Limb (tissue), 2 donors: ENCODE measurements at regions not wholly inside any gene's neighbourhood (a gene's known extent, or its start where the extent isn't known, plus 50 kb on each side); places are given as distances from the start of the nearest gene placed in this dataset.

ENCODE experiments used
- DNase-seq, 2 donors: peaks; one replicate each; pipeline ENCODE4 v3.0.0-alpha.2; 2016; ENCODE audit errors: extremely low spot score in 2 of 2

DNA sequence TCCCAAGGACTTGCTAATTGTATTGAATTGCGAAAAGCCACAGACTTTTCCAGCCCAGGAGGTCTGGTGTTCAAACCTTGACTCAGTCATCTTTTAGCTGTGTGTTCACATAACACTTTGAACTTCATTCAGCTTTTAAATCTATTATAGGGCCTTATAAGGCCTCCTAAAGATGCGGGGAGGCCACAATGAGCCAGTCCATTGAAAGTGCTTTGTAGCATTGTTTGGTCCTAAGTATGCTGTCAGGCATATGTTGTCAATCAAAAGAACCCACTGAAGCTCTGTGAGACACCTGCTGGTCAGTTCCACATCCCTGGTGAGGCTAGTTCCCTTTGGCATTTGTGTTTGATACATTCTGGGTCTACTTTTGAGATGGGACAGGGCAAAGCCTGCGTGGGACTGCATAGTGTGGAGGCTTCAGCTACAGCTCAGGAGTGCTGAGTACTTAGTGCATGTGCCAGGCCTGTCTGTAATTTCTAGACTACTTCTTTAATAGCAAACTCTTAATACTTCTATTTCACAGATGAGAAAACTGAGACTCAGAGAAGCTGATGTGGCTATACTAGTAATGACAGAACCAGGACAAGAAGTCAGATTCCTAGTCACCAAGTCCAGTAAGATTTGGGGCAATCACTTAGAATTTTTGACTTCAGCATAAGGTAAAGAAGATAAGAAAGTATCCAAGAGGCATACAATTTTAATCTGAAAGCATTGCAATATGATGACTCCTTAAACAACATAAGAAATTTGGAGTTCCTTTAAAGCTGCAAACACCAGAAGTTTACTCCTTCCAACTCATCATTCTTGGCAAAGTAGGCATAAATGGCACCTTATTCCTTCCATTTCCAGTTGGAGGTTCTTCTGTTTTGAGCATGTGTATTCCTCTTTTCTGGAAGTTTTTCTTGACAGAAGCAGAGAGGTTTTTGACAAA is 213.0 kb downstream of the PDCD6IP start:
- DNase-seq = no peak

DNA sequence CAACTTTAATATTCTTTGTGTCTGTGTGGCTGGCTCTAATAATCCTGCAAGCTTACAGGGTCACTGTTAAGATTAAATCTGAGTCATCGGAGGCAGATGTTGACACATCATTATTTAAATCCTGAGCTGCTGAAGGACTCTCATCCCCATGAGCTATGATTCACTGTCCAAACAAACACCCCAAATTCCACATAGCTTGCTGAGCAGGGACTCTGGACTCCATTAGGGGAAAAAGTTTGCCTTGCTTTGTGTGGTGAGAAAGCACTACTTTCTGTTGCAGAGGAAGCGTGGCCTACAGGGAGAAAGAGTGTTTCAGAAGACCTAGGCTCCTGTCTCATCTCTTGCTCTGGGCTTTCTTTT is 213.7 kb downstream of the PDCD6IP start:
- DNase-seq = no peak

DNA sequence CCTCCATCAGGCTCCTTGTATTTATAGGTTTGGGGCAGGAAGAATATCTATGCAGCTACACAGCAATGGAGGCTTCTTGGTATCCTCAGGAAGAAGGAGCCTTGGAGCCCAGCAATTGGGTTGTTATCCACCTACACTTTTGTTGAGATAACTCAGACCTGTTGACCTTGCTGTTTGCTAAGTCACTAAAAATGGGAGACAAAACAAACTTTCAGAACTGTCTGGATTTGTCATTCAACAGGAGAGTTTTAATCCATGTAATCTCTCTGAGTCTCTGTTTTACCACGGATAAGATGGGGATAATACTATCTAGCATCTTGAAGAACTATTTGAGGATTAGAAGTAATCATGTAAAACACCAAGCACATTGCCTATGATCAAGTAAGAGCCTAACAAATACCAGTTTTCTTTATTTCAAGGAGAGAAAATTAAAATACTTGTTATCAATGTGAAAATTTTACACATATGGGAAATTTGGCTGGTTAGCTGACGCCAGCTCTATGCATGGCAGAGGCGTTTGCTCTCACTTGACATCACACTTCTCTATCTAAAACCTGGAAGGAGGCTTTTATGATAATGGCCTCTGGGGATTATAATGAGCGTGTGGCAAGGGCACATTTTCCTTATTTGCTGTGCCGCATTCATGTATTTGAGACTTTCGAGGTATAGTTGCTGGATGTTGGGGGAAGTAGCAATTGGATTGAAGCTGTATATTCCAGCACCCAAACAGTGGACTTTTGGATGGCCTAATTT is 215.6 kb downstream of the PDCD6IP start:
- no peak for DNase-seq

DNA sequence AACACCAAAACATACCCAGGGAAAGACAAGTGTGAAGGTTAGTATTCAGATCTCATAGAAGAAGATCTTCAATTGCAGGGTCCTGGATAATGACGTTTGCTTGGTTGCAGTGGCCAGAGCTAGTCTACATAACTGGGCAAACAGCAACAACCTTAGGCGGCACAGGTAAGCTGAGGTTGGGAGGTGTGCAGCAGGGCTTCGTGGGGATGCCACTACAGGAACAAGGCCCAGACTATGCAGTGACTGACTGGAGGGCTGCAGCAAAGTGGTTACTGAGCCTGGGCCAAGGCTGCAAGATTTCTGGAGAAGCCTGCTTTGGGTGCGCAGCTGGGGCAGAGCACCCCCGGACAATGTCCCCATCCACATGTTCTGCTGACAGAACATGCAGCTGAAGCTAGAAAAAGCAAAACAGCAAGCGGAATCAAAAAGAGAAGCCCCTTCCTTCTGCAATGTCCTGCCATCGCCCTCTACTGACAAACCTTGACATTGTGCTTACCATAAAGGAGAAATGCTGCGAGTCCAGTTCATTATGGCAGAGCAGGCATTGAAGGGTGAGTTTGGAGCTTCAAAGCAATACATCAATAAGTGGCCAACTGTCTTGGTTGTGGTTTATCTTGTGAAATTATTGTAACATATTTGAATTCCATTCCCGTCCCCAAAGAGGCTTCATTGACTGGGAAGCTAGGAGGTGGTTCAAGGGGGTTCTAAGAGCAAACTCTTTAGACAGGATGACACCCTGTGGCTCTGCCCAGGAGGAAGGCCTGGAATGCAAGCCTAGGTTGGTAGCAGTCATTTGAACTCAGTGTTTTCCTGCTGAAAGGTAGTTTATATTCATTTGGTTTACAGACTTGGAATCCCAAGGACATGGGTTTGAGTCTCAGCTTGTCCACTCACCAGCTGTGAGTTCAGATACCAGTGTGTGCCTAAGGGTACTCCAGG is 217.0 kb downstream of the PDCD6IP start:
- DNase-seq = no peak

DNA sequence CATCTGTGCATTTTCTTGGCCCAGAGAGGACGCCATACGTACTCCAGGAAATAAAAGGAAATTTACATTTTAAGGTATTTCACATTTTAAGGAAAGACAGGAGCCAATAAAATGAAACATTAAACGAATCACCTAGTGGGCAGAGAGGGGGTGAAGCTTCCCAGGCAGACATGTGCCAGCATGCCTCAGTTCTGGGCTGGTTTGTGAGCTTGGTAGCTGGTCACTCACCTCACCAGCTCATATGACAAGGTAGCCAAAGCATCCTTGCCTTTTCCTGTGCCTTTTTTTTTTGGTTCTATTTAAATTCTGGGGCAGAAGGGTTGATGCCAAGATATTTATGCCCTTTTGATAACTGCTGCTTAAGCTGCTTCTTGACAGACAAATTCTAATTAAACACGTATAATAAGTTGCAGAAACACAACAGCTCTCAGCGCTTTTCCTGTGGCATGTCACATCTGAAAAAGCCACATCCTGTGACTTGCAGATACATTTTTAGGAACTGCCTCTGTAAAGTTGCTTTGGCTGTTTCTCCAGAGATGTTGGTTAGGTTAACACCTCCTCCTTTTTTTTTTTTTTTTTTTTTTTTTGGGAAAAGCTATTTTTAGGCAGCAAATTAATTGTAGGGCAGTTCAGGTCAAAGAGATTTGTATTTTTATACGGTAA is 218.6 kb downstream of the PDCD6IP start:
- DNase-seq = no peak

DNA sequence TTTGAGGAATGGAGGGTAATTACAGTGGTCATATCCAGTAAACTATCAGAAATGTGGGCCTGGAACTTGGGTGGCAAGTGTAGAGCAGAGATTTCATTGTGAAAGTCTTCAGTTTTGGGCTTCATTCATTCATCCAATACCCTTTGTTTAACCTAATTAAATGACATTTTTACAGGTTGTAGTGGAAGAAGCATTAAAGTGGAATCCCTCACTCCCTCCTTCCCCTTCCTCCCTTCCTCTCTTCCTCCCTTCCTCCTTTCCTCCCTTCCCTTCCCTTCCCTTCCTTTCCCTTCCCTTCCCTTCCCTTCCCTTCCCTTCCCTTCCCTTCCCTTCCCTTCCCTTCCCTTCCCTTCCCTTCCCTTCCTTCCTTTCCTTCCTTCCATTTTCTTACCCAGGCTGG is 219.3 kb downstream of the PDCD6IP start:
- DNase-seq = no peak

DNA sequence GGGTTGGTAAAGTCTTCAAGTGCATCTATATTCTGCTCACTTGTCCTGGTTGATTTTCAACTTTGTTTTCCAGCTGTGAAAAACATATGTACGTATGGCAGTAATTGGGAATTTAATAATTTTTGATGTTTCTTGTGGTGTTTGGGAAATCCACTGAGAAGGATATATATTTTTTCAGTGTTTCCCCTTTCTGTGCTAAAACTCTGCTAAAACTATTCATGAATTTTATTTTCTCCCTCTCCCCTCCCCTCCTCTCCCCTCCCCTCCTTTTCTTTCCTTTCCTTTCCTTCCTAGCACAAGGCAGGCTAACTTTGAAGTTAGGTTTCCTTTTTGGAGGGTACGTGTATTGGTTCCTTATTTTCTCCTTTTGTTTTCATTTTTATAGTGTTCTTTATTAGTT is 220.7 kb downstream of the PDCD6IP start:
- no peak for DNase-seq

DNA sequence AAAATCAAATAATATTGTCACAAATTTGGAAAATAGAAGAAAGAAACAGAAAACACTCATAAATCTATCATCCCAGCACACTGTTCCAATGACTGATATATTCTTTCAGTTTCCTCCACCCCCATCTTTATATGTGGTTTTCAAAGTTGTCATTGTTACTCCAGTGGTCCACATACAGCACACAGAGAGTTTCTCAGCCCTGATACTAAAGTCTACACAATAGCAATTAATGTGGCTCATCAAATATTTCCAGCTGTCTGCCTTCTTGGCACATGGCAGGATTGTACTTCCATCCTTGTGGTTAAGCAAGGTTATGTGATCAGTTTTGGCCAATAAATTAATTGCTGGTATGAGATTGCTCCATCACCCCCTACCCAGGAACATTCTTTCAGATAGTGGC is 221.7 kb downstream of the PDCD6IP start:
- DNase-seq = no peak

DNA sequence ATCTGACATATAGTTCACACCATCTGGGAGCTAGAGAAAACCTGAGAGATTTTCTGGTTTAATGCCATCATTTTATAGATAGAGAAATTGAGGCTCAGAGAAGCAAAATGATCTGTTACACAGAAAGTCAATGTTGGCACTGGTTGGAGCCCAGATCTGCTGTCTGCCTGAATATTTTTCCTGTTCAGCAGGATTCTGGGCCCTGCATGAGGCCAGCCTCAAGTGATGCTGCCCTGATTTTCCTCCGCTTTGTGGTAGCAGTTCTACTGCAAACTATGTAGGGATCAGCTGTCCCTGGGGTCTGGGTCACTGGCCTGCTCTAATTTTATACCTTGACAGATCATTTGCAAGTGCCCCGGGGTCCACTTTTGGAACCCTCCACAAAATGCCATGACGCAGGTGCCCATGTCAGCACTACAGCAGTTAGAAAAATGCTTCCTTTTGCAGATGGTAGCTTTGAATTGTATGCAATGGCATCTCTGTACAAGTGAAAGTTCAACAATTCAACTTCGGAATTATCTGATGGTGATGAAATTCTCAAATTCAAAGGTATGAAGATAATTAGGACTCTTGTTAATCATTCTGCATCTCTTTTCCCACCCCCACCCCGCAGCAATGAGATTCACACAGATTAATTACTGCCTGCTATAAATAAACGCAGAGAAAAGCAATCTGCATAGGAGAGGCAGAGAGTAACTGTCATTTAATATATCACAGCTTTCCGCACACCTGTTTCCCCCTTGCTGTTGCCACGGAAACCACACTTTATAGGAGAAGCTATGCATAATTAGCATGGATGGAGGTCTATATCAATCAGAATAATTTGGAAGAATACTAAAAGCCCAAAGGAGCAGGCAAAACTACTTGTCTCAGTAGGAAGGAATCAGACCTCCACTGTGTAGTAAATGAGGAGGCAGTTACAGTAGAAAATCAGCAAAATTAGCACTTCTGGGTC is 222.6 kb downstream of the PDCD6IP start:
- DNase-seq = no peak

DNA sequence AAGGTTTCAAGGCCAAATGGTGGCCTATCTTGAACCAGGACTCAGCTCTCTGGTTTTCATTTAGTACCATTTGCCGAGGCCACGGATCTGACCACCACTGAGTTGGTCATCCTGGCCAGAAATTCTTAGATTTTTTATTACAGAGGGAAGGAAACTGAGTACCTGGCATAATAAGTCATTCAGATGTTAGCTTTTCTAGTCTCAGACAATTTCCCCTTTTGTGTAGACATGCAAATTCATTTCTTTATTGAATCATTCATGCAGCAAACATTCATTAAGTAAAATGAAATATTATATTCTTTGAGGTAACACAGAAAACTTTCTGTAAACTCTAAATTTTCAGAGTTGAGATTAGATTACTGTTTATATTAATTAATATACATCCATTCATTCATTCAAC is 223.7 kb downstream of the PDCD6IP start:
- DNase-seq = no peak

DNA sequence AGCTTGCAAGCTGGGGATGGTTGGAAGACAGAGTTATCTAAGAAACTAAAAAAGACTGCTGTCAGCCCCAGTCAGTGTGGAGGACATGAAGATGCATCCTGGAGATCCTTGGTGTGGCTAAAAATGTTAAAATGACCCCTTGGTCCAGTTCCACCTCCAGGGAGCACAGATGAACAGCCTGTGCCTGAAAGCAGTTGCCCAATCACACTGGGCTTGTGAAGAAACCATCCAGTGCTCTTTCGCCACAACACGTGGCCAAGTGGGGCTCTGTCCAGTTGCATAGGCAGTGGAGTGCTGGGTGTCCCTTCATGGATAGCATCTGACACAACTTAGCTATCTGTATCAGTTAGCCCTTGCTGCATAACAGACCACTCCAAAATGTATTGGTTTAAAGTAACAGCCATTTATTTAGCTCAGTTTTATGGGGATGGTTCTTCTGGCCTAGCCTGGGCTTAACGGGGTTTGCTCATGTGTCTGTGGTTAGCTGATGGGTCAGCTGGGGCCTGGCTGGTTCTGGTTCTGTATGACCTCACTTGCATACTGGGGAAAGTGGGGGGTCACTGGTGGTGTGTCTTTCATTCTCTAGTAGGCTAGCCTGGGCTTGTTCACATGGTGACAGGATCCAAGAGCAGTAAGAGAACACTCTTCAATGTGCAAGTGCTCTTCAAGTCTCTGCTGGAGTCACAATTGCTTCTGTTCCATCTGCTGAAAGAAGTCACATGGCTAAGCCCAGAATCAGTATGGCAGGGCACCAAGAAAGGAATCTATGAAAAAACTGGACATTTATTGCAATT is 226.2 kb downstream of the PDCD6IP start:
- DNase-seq = no peak

DNA sequence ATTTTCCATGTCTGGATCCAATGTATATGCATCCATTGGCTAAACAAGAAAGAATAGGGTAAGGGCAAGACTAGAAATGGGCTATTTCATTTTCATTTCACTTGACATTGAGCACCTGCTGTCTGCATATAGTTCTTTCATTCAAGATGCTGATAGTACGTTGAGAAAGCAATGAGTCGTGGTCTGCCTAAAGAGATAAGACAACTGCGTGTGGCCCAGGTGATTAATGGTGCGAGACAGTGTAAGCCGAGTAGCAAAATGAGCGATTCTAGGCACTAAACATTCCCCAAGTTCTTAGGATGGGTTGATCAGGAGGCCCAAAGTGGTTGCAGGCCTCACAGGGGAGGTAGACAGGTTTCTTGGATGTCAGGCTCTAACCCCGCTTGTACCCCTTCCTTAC is 235.4 kb downstream of the PDCD6IP start:
- DNase-seq = no peak

DNA sequence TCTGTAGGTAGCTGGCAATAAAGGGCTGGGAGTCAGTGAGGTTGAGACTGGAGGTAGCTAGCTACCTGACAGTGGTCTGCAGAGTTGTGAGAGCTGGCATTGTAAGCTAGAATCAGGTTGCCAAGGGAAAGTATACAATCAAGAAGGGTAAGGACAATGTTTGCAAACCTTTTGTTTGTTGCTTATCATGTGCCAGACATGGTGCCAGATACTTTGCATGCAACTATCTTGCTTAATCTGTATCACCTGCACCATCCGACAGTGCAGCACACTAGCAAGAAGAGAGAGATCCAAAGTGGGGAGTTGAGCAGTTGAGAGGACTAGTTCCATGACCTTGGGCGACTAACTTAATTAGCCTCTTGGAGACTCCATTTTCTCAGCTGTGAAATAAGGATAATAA is 236.4 kb downstream of the PDCD6IP start:
- no peak for DNase-seq

DNA sequence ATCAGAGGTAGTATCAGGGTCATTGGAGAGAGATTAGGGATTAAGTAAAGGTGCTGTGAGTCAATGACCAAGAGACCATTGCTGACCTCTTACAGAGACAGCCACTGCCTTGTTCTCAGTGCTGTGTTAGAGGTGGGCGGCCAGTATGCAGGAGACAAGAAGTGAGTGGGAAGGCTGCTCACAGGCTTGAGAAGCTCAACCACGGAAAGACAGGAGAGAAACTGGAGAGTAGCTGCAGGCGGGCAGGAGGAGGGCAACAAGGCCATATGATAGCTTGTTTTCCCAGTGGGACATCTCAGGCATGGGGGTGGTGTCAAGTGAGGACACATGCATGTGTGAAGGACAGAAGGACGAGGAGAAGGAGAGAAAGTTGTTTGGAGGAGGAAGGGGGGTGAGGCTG is 237.3 kb downstream of the PDCD6IP start:
- DNase-seq = no peak

DNA sequence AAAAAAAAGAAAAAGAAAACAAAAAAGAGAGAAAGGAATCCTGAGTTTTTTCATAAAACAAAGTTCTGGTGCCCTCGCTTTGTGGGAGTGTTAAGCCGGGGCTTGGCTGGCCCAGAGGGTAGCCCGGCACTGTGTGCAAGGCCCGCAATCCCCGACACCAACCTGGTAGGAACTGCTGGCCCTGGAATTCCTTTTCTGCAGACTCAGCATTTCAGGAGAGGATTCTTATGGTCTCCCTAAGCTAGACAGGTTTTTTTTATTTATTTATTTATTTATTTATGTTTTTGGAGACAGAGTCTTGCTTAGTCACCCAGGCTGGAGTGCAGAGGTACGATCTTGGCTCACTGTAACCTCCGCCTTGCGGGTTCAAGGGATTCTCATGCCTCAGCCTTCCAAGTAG is 238.8 kb downstream of the PDCD6IP start:
- DNase-seq = no peak

DNA sequence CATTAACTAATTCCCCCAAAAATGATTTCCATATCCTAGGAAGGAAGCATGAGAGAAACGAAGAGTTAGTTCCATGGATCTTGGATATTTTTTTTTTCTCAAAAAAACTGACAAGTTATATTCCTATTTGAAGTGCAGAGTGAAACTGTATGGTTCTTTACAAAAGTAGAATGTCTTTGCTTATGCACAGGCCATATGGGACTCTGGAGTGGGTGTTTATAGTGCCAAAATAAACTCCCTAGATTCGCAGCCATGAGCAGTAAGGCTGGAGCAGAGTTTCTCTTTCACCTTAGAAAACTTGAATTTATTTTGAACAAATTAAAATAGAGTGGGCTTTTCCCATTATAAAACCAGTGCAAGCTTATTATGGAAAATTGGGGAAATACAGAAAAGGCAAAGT is 239.7 kb downstream of the PDCD6IP start:
- no peak for DNase-seq

DNA sequence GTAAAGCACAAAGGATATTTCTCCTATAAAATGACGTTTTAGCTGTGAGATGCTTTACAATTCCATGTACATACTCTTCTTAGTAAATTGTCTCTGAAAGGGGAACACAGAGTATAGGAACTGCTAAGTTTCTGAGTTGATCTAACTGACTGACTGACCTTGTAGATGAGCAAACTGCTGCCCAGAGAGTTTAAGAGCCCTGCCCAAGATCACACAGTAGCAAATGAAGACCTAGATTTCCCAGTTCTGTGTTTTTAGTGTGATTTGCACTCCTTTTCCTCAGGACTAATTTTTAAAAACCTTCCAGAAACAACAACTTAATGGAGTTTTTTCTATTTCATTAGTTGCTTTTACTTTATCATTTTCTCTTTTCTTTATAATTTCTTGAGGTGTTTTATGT is 247.7 kb downstream of the PDCD6IP start:
- DNase-seq = no peak

DNA sequence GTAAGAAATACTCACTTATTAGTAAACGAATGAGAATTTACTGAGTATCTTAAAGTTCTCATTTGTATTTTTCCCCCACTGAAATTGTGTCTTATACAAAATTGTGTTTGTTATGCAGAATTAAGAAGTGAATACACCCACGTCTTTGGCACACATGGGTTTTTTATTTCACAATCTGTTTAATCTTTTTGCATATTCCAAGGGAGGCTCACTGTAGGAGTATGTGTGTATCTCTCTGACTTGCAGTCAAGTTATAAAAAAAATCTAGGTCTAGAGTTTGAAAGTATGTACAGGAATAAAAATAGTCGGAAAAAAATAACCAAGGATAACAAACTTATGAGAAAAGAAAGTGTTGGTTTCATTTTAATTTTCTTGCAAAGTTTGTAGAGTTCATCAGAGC is 255.2 kb downstream of the PDCD6IP start:
- no peak for DNase-seq

DNA sequence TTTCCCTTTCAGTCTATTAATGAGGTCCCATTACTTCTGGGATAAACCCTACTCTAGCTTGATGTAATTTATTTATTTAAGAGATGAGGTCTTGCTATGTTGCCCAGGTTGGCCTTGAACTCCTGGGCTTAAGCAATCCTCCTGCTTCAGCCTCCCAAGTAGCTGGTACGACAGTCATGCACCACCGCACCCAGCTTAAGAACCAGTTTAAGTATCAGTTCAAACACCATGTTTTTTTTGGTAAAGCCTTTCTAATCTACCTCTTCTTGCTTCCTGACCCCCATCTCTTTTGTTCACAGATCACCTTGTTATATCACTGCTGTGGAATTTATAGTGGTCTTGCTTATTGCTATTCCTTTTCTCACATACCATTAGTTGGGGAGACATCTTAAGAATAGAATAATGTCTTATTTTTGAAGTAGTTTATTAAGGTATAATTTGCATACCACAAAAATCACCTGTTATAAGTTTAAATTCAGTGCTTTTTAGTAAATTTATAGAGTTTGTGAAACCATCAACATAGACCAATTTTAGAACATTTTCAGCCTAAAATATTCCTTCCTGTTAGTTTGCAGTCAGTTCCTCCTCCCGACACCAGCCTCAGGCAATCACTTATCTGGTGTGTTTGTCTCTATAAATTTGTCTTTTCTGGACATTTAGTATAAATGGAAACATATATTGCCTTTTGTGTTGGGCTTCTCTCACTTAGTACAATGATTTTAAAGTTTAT is 257.9 kb downstream of the PDCD6IP start:
- no peak for DNase-seq
